HEK293 (cell line): ENCODE measurements at regions not wholly inside any gene's neighbourhood (a gene's known extent, or its start where the extent isn't known, plus 50 kb on each side); places are given as distances from the start of the nearest gene placed in this dataset.

Source experiments
- CTCF ChIA-PET: fragments of 350-600 bp; formaldehyde crosslinking; extraction: SDS; loops from one replicate; lab custom pipeline; 2021; ENCODE audit warnings: antibody characterized with exemption; lab: Yijun Ruan, JAX
- POLR2A ChIA-PET: fragments of 300-600 bp; formaldehyde crosslinking; extraction: SDS; loops from one replicate; lab custom pipeline; 2020; ENCODE audit warnings: antibody characterized with exemption, inconsistent platforms; lab: Yijun Ruan, JAX
- H3K27ac ChIP-seq: fragments of 200-500 bp; sonication (Bioruptor generic); 2 replicates; pipeline ENCODE4 v1.5.1; 2014; ENCODE audit warnings: low read depth, low read length, control low read depth, inconsistent platforms; ENCODE audit errors: extremely low read depth
- H3K36me3 ChIP-seq, 2 experiments: fragments of 200-500 bp in 1 of 2; sonication (Bioruptor generic) in 1 of 2; 1 replicate in 1 of 2; 2 replicates in 1 of 2; pipeline ENCODE4 v1.5.1; 2014 to 2017; ENCODE audit warnings: inconsistent platforms in 2 of 2, low read length in 2 of 2; ENCODE audit not compliant: control insufficient read depth in 2 of 2, insufficient read depth in 1 of 2
- H3K4me1 ChIP-seq: fragments of 200-500 bp; sonication (Bioruptor generic); 2 replicates; pipeline ENCODE4 v1.5.1; 2014; ENCODE audit warnings: mild to moderate bottlenecking, low read length, inconsistent platforms; ENCODE audit not compliant: control insufficient read depth, insufficient read depth
- H3K4me3 ChIP-seq: 2 replicates; pipeline ENCODE4 v1.5.1; 2011; ENCODE audit warnings: low read depth, mild to moderate bottlenecking, control low read depth, low read length, moderate library complexity
- H3K9me3 ChIP-seq: fragments of 200-500 bp; sonication (Bioruptor generic); 2 replicates; pipeline ENCODE4 v1.5.1; 2014; ENCODE audit warnings: low read depth, low read length, inconsistent platforms; ENCODE audit not compliant: control insufficient read depth, insufficient read depth
- AEBP2 ChIP-seq: fragments of 450-650 bp; formaldehyde crosslinking; IDR thresholded peaks from 2 replicates; pipeline ENCODE4 v1.5.1; 2016; ENCODE audit warnings: missing biosample characterization, missing genetic modification characterization, borderline replicate concordance
- BCL11B ChIP-seq: fragments of 450-650 bp; formaldehyde crosslinking; IDR thresholded peaks from 2 replicates; pipeline ENCODE4 v1.5.1; 2016; ENCODE audit warnings: low read depth, missing biosample characterization, missing genetic modification characterization
- EGR2 ChIP-seq: fragments of 450-650 bp; formaldehyde crosslinking; IDR thresholded peaks from 2 replicates; pipeline ENCODE4 v1.5.1; 2016; ENCODE audit warnings: low read depth, missing biosample characterization, missing genetic modification characterization
- HOXD13 ChIP-seq: sonication (generic); formaldehyde crosslinking; IDR thresholded peaks from 2 replicates; pipeline ENCODE4 v1.8.0; 2022; ENCODE audit warnings: missing genetic modification reagents, borderline replicate concordance
- WT1 ChIP-seq: fragments of 450-650 bp; formaldehyde crosslinking; IDR thresholded peaks from 2 replicates; pipeline ENCODE4 v1.5.1; 2016; ENCODE audit warnings: missing biosample characterization, missing genetic modification characterization
- ZBTB20 ChIP-seq: fragments of 450-650 bp; formaldehyde crosslinking; IDR thresholded peaks from 2 replicates; pipeline ENCODE4 v1.5.1; 2016; ENCODE audit warnings: missing biosample characterization, missing genetic modification characterization
- ZNF148 ChIP-seq: fragments of 450-650 bp; formaldehyde crosslinking; IDR thresholded peaks from 2 replicates; pipeline ENCODE4 v1.5.0; 2017; ENCODE audit warnings: missing biosample characterization, missing genetic modification characterization, borderline replicate concordance
- ZNF202 ChIP-seq: fragments of 450-650 bp; formaldehyde crosslinking; IDR thresholded peaks from 2 replicates; pipeline ENCODE4 v1.5.1; 2016; ENCODE audit warnings: missing biosample characterization, missing genetic modification characterization, borderline replicate concordance
- ZNF266 ChIP-seq: fragments of 450-650 bp; formaldehyde crosslinking; IDR thresholded peaks from 2 replicates; pipeline ENCODE4 v1.5.1; 2016; ENCODE audit warnings: missing biosample characterization, missing genetic modification characterization, low read depth
- ZNF292 ChIP-seq: fragments of 450-650 bp; formaldehyde crosslinking; IDR thresholded peaks from 2 replicates; pipeline ENCODE4 v1.5.1; 2016; ENCODE audit warnings: low read depth, missing biosample characterization, missing genetic modification characterization, borderline replicate concordance
- ZNF391 ChIP-seq: fragments of 450-650 bp; formaldehyde crosslinking; IDR thresholded peaks from 2 replicates; pipeline ENCODE4 v1.5.1; 2016; ENCODE audit warnings: low read depth, missing biosample characterization, missing genetic modification characterization, borderline replicate concordance
- ZNF544 ChIP-seq: fragments of 450-650 bp; formaldehyde crosslinking; IDR thresholded peaks from 2 replicates; pipeline ENCODE4 v1.5.0; 2017; ENCODE audit warnings: missing biosample characterization, missing genetic modification characterization
- ZNF596 ChIP-seq: fragments of 450-650 bp; IDR thresholded peaks from 2 replicates; pipeline ENCODE4 v1.5.0; 2018; ENCODE audit warnings: missing biosample characterization, mild to moderate bottlenecking, missing genetic modification characterization, moderate library complexity
- ZNF843 ChIP-seq: fragments of 450-650 bp; formaldehyde crosslinking; IDR thresholded peaks from 2 replicates; pipeline ENCODE4 v1.5.1; 2016; ENCODE audit warnings: missing biosample characterization, missing genetic modification characterization
- ZSCAN30 ChIP-seq: fragments of 450-650 bp; IDR thresholded peaks from 2 replicates; pipeline ENCODE4 v1.5.1; 2018; ENCODE audit warnings: missing biosample characterization, mild to moderate bottlenecking, missing genetic modification characterization, moderate library complexity
- TF ChIP-seq, protein P1 (sequence below): fragments of 450-650 bp; formaldehyde crosslinking; conservative IDR thresholded peaks from 2 replicates; pipeline ENCODE4 v1.5.1; 2016; ENCODE audit warnings: low read depth, missing biosample characterization, missing genetic modification characterization

GRCh38 chr5:100273846-100274580, 261.2 kb upstream of the FAM174A start:
- Histone ChIP-seq H3K4me3 (no peak overlapping the region), H3K9me3 (no peaks in the 10 kb centered on the region), H3K36me3 (no peaks in the 10 kb centered on the region), H3K4me1 (no peaks in the 10 kb centered on the region), H3K27ac (no peak overlapping the region)
- no peak for TF ChIP-seq EGR2
- no peak for TF ChIP-seq ZNF596 (tag by site-specific recombination)
- no peak for TF ChIP-seq ZNF148 (tag by site-specific recombination)
- no peak for TF ChIP-seq ZNF292 (tag by site-specific recombination)
- no peak for TF ChIP-seq ZBTB20
- TF ChIP-seq ZNF544 (tag by site-specific recombination), result no peak
- POLR2A ChIA-PET, result no interaction called here
- CTCF ChIA-PET, result no interaction called here

DNA sequence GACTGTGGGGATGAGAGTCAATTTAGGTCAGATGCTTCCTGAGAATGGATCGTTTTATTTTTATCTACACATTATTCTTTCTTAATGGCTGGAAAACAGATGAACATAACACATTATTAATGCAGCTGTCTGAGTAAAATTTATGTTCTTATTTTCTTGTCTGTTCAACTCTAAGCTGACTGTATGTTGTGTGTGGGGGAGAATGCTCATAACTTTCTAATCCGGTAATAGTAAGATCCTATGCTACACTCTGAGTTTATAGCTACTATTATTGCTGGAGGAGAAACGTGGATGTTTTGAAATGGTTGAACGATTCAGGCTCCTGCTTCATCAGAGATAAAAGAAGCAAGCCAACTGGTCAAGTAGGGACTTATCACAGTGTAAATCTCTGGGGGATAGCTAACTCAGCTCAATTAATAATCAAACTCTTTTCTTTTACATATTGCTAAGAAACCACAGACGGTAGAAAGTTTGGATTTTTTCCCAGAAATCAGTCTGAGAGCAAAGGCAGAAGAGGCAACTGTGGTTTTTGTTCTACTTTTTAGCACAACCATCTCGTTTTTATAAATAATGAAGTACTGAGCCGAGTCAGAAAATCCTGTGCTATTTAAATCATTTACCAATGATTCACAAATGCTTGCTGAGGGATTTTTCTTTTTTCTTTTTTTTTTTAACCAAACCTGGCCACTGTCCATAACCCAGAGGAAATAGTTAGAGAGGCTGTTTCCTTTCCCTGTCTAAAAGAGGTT, 265.0 kb upstream of the FAM174A start:
- Histone ChIP-seq H3K4me1 (no peaks in the 10 kb centered on the region), H3K27ac (no peak overlapping the region), H3K9me3 (no peaks in the 10 kb centered on the region), H3K36me3 (no peaks in the 10 kb centered on the region), H3K4me3 (no peak overlapping the region)
- ChIA-PET POLR2A (no interaction called here), CTCF (no interaction called here)
- TF ChIP-seq AEBP2 (tag by site-specific recombination), result no peak
- TF ChIP-seq, protein P1, sequence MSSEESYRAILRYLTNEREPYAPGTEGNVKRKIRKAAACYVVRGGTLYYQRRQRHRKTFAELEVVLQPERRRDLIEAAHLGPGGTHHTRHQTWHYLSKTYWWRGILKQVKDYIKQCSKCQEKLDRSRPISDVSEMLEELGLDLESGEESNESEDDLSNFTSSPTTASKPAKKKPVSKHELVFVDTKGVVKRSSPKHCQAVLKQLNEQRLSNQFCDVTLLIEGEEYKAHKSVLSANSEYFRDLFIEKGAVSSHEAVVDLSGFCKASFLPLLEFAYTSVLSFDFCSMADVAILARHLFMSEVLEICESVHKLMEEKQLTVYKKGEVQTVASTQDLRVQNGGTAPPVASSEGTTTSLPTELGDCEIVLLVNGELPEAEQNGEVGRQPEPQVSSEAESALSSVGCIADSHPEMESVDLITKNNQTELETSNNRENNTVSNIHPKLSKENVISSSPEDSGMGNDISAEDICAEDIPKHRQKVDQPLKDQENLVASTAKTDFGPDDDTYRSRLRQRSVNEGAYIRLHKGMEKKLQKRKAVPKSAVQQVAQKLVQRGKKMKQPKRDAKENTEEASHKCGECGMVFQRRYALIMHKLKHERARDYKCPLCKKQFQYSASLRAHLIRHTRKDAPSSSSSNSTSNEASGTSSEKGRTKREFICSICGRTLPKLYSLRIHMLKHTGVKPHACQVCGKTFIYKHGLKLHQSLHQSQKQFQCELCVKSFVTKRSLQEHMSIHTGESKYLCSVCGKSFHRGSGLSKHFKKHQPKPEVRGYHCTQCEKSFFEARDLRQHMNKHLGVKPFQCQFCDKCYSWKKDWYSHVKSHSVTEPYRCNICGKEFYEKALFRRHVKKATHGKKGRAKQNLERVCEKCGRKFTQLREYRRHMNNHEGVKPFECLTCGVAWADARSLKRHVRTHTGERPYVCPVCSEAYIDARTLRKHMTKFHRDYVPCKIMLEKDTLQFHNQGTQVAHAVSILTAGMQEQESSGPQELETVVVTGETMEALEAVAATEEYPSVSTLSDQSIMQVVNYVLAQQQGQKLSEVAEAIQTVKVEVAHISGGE (tag by site-specific recombination), result no peak

- POLR2A ChIA-PET, result no interaction called here
- no peaks in the 10 kb centered on the region for H3K4me1 ChIP-seq
- H3K36me3 ChIP-seq, result no peaks in the 10 kb centered on the region
- no peak overlapping the region for H3K4me3 ChIP-seq
- CTCF ChIA-PET, result no interaction called here
- no peak overlapping the region for H3K27ac ChIP-seq
- H3K9me3 ChIP-seq, result no peaks in the 10 kb centered on the region
- TF ChIP-seq ZNF266, result no peak
- TF ChIP-seq HOXD13, result no peak
- TF ChIP-seq, protein P1 (tag by site-specific recombination), result no peak
- no peak for TF ChIP-seq ZNF843 (tag by site-specific recombination)
- TF ChIP-seq ZSCAN30 (tag by site-specific recombination), result no peak
- no peak for TF ChIP-seq ZNF391 (tag by site-specific recombination)
- no peak for TF ChIP-seq ZNF202 (tag by site-specific recombination)
- TF ChIP-seq BCL11B (tag by site-specific recombination), result no peak
- TF ChIP-seq WT1 (tag by site-specific recombination), result no peak
These were observed 274.2 kb upstream of the FAM174A start for GRCh38 chr5:100260968-100261367.
